ENCODE measurements at regions not wholly inside any gene's neighbourhood (a gene's known extent, or its start where the extent isn't known, plus 50 kb on each side); places are given as distances from the start of the nearest gene placed in this dataset.

DNA sequence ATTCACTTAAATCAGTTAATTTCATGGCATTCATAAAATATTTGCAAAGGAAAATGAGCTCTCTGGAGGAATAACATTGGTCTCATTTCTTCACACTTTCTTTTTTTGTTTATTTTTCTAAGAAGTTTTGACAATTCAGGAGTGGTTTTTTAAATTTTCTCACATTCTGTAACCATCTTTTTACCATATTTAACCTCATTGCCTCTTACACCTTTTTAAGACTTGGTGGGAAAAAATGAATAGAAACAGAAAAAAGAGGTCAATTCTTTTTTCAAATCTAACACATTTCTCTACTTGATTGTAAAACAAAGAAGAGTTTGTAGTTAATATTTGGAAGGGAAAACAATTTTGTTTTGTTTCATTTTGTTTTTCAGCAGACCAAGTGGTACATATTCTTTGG lies 1034.7 kb upstream of the RAG2 start:
- no peaks in the 10 kb centered on the region for H3K9me2 ChIP-seq (replicated peaks; ENCODE audit: insufficient read depth, low read length)
- no peak overlapping the region for H3K9ac ChIP-seq (ENCODE audit: low read length)
- no peaks in the 10 kb centered on the region for H3K4me1 ChIP-seq (ENCODE audit: low read length)
- H2AFZ ChIP-seq (ENCODE audit: low read length): no peak overlapping the region
- H3K79me2 ChIP-seq (ENCODE audit: low read length): no peaks in the 10 kb centered on the region
- no peak for DNase-seq
- H3K27me3 ChIP-seq (ENCODE audit: low read length): no peaks in the 10 kb centered on the region
- no peaks in the 10 kb centered on the region for H3K36me3 ChIP-seq (ENCODE audit: insufficient read depth, low read length)
- H3K4me3 ChIP-seq (ENCODE audit: low read length): no peak overlapping the region
- no peak overlapping the region for H3K4me2 ChIP-seq (ENCODE audit: low read depth, low read length, poor library complexity, severe bottlenecking)
- no peak overlapping the region for H3K27ac ChIP-seq (ENCODE audit: low read length)
- peaks cover 35% of the 10 kb centered on the region; the same call in 1 of the 2 replicates for H3K9me3 ChIP-seq (ENCODE audit: low read length)
- H4K20me1 ChIP-seq (ENCODE audit: insufficient read depth, low read depth, low read length): no peaks in the 10 kb centered on the region

DNA sequence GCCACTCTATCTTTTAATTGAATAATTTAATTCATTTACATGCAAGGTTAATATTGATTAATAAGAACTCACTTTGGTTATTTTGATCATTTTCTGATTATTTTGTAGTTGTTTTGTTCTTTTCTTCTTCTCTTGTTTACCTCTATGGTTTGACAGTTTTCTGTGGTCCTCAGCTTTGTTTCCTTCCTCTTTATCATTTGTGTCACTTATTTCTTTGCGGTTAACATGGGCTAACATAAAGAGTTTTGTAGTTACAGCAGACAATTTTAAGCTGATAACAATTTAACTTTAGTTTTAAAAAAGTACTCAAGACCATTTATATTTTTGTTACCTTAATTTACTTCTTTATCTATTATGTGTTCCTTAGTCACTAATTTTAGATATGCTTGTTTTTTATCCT lies 1032.8 kb upstream of the RAG2 start:
- H2AFZ ChIP-seq (ENCODE audit: low read length): no peak overlapping the region
- no peak overlapping the region for H3K4me3 ChIP-seq (ENCODE audit: low read length)
- H3K4me2 ChIP-seq (ENCODE audit: low read depth, low read length, poor library complexity, severe bottlenecking): no peak overlapping the region
- H3K4me1 ChIP-seq (ENCODE audit: low read length): no peaks in the 10 kb centered on the region
- no peaks in the 10 kb centered on the region for H3K9me2 ChIP-seq (replicated peaks; ENCODE audit: insufficient read depth, low read length)
- H3K27ac ChIP-seq (ENCODE audit: low read length): no peak overlapping the region
- no peak overlapping the region for H3K9ac ChIP-seq (ENCODE audit: low read length)
- H3K9me3 ChIP-seq (ENCODE audit: low read length): peaks cover 32% of the 10 kb centered on the region
- no peak for DNase-seq
- H3K27me3 ChIP-seq (ENCODE audit: low read length): no peaks in the 10 kb centered on the region
- H3K79me2 ChIP-seq (ENCODE audit: low read length): no peaks in the 10 kb centered on the region
- no peaks in the 10 kb centered on the region for H4K20me1 ChIP-seq (ENCODE audit: insufficient read depth, low read depth, low read length)
- no peaks in the 10 kb centered on the region for H3K36me3 ChIP-seq (ENCODE audit: insufficient read depth, low read length)

DNA sequence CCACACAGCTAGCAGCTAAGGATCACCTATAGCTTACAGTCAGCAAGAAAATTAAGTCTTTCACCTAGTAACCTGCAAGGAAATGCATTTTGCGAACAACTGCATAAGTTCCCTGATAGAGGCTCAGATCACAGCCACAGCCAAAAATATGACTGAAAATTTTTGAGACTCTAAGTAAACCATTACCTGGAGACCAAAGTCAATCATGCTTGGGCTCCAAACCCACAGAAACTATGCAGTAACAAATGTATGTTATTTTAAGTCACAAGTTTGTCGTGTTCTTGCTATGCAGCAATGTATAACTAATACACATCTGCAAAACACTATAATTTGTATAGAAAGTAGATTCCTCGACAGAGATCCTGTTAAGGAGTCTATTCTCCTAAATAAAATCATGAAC lies 1025.7 kb upstream of the RAG2 start:
- Histone ChIP-seq H3K9me2 (replicated peaks; ENCODE audit: insufficient read depth, low read length) (no peaks in the 10 kb centered on the region), H3K27me3 (ENCODE audit: low read length) (no peaks in the 10 kb centered on the region), H4K20me1 (ENCODE audit: insufficient read depth, low read depth, low read length) (no peaks in the 10 kb centered on the region), H3K4me2 (ENCODE audit: low read depth, low read length, poor library complexity, severe bottlenecking) (no peak overlapping the region), H3K79me2 (ENCODE audit: low read length) (no peaks in the 10 kb centered on the region), H2AFZ (ENCODE audit: low read length) (no peak overlapping the region), H3K4me3 (ENCODE audit: low read length) (no peak overlapping the region), H3K9me3 (ENCODE audit: low read length) (peaks cover 23% of the 10 kb centered on the region), H3K27ac (ENCODE audit: low read length) (no peak overlapping the region), H3K4me1 (ENCODE audit: low read length) (no peaks in the 10 kb centered on the region), H3K9ac (ENCODE audit: low read length) (no peak overlapping the region), H3K36me3 (ENCODE audit: insufficient read depth, low read length) (no peaks in the 10 kb centered on the region)
- DNase-seq: no peak

DNA sequence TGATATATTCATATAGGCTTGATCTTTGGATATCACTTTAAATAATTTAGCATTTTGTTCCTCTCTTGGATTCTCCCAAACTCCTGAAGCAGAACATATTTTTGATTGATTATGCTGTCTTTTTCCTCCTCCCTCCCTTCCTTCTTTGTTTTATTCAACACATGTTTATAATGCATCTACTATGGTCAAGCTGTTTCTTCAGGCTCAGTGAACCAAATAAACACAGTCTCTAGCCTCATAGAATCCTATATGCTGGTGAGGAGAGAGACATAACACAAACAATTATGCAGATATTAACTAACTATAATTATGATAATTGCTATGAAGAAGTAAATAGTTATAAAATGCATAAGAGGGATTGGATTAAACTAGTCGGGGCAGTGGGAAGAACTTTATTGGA lies 1023.6 kb upstream of the RAG2 start:
- Histone ChIP-seq H3K79me2 (ENCODE audit: low read length) (no peaks in the 10 kb centered on the region), H3K27ac (ENCODE audit: low read length) (no peak overlapping the region), H3K36me3 (ENCODE audit: insufficient read depth, low read length) (no peaks in the 10 kb centered on the region), H3K9ac (ENCODE audit: low read length) (no peak overlapping the region), H3K9me2 (replicated peaks; ENCODE audit: insufficient read depth, low read length) (no peaks in the 10 kb centered on the region), H4K20me1 (ENCODE audit: insufficient read depth, low read depth, low read length) (no peaks in the 10 kb centered on the region), H3K4me3 (ENCODE audit: low read length) (no peak overlapping the region), H3K4me1 (ENCODE audit: low read length) (no peaks in the 10 kb centered on the region), H3K4me2 (ENCODE audit: low read depth, low read length, poor library complexity, severe bottlenecking) (no peak overlapping the region), H3K27me3 (ENCODE audit: low read length) (no peaks in the 10 kb centered on the region), H2AFZ (ENCODE audit: low read length) (no peak overlapping the region), H3K9me3 (ENCODE audit: low read length) (peaks cover 30% of the 10 kb centered on the region)
- DNase-seq: no peak

DNA sequence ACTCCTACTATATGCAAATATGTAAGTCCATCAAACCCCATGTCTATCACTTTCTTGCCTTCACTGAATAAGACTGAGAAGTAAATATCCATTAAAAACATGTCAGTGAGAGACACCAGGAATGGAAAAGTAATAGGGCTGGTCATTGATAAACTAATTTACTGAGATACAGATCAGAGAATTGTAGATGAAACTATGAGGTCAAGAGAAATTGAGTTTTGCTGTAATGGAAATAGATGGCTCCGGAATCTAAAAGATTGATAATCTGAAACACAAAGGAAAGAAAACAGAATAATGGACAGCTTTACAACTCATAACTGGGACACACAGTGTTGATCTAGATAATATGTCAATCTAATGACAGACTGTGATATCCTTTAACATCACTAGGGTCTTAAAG lies 1018.3 kb upstream of the RAG2 start:
- Histone ChIP-seq H3K4me2 (ENCODE audit: low read depth, low read length, poor library complexity, severe bottlenecking) (no peak overlapping the region), H3K9ac (ENCODE audit: low read length) (no peak overlapping the region), H2AFZ (ENCODE audit: low read length) (no peak overlapping the region), H4K20me1 (ENCODE audit: insufficient read depth, low read depth, low read length) (no peaks in the 10 kb centered on the region), H3K27ac (ENCODE audit: low read length) (no peak overlapping the region), H3K4me3 (ENCODE audit: low read length) (no peak overlapping the region), H3K36me3 (ENCODE audit: insufficient read depth, low read length) (no peaks in the 10 kb centered on the region), H3K4me1 (ENCODE audit: low read length) (no peaks in the 10 kb centered on the region), H3K79me2 (ENCODE audit: low read length) (no peaks in the 10 kb centered on the region), H3K27me3 (ENCODE audit: low read length) (no peaks in the 10 kb centered on the region), H3K9me2 (replicated peaks; ENCODE audit: insufficient read depth, low read length) (no peaks in the 10 kb centered on the region), H3K9me3 (ENCODE audit: low read length) (peaks cover 19% of the 10 kb centered on the region)
- DNase-seq: no peak

DNA sequence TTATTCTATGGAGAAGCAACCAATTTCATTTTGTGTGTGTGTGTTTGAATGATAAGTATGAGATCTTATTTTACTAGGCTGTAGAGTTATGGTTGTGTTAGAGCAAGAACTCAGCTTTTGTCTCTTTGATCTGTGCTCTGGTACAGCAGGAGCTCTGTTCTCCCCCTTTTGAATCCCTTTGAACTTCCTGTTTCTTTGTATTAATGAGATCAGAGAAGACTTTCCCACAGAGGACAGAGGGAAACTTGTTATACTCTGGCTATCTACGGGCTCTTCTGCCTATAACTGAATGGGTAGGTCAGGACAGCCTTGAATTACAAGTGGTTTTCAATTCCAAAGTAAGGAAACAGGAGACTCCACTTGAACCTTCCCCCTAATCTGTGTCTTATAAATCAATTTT lies 1015.0 kb upstream of the RAG2 start:
- Histone ChIP-seq H3K4me1 (ENCODE audit: low read length) (no peaks in the 10 kb centered on the region), H3K9ac (ENCODE audit: low read length) (no peak overlapping the region), H3K27me3 (ENCODE audit: low read length) (no peaks in the 10 kb centered on the region), H3K4me2 (ENCODE audit: low read depth, low read length, poor library complexity, severe bottlenecking) (no peak overlapping the region), H3K9me3 (ENCODE audit: low read length) (peaks cover 11% of the 10 kb centered on the region), H3K27ac (ENCODE audit: low read length) (no peak overlapping the region), H4K20me1 (ENCODE audit: insufficient read depth, low read depth, low read length) (no peaks in the 10 kb centered on the region), H3K4me3 (ENCODE audit: low read length) (no peak overlapping the region), H3K79me2 (ENCODE audit: low read length) (no peaks in the 10 kb centered on the region), H3K9me2 (replicated peaks; ENCODE audit: insufficient read depth, low read length) (no peaks in the 10 kb centered on the region), H3K36me3 (ENCODE audit: insufficient read depth, low read length) (no peaks in the 10 kb centered on the region), H2AFZ (ENCODE audit: low read length) (no peak overlapping the region)
- DNase-seq: no peak

DNA sequence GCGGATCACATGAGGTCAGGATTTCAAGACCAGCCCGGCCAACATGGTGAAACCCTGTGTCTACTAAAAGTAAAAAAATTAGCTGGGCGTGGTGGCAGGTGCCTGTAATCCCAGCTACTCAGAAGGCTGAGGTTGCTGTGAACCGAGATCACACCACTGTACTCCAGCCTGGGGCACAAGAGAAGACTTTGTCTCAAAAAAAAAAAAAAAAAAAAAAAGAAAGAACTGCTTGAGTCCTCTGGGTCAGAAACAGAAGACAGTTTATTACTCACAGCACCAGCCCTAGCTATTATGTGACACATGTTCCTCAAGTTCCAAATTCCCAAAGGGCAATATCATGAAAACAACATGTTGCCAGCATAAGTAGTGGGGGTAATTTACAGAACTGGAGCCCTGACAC lies 1014.1 kb upstream of the RAG2 start:
- Histone ChIP-seq H3K27ac (ENCODE audit: low read length) (no peak overlapping the region), H3K4me2 (ENCODE audit: low read depth, low read length, poor library complexity, severe bottlenecking) (no peak overlapping the region), H3K9me3 (ENCODE audit: low read length) (peaks cover 10% of the 10 kb centered on the region), H3K4me1 (ENCODE audit: low read length) (no peaks in the 10 kb centered on the region), H3K36me3 (ENCODE audit: insufficient read depth, low read length) (no peaks in the 10 kb centered on the region), H2AFZ (ENCODE audit: low read length) (no peak overlapping the region), H4K20me1 (ENCODE audit: insufficient read depth, low read depth, low read length) (no peaks in the 10 kb centered on the region), H3K4me3 (ENCODE audit: low read length) (no peak overlapping the region), H3K9ac (ENCODE audit: low read length) (no peak overlapping the region), H3K9me2 (replicated peaks; ENCODE audit: insufficient read depth, low read length) (no peaks in the 10 kb centered on the region), H3K27me3 (ENCODE audit: low read length) (no peaks in the 10 kb centered on the region), H3K79me2 (ENCODE audit: low read length) (no peaks in the 10 kb centered on the region)
- no peak for DNase-seq

DNA sequence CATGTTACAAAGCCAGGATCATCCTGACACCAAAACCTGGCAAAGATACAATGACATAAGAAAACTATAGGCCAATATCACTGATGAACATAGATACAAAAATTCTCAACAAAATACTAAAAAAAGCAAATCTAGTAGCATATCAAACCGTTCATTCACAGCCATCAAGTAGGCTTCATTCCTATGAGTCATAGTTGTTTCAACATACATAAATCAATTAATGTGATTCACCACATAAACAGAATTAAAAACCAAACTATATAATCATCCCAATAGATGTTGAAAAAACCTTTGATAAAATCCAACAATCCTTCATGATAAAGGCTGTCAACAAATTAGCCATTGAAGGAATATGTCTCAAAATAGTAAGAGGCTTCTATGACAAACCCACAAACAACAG lies 1007.2 kb upstream of the RAG2 start:
- no peak overlapping the region for H3K27ac ChIP-seq (ENCODE audit: low read length)
- H2AFZ ChIP-seq (ENCODE audit: low read length): no peak overlapping the region
- no peak overlapping the region for H3K9ac ChIP-seq (ENCODE audit: low read length)
- no peak overlapping the region for H3K4me2 ChIP-seq (ENCODE audit: low read depth, low read length, poor library complexity, severe bottlenecking)
- H3K9me3 ChIP-seq (ENCODE audit: low read length): peaks cover 9% of the 10 kb centered on the region; the same call in 1 of the 2 replicates
- H4K20me1 ChIP-seq (ENCODE audit: insufficient read depth, low read depth, low read length): no peaks in the 10 kb centered on the region
- H3K27me3 ChIP-seq (ENCODE audit: low read length): no peaks in the 10 kb centered on the region
- no peak for DNase-seq
- H3K4me3 ChIP-seq (ENCODE audit: low read length): no peak overlapping the region
- H3K36me3 ChIP-seq (ENCODE audit: insufficient read depth, low read length): no peaks in the 10 kb centered on the region
- no peaks in the 10 kb centered on the region for H3K4me1 ChIP-seq (ENCODE audit: low read length)
- no peaks in the 10 kb centered on the region for H3K9me2 ChIP-seq (replicated peaks; ENCODE audit: insufficient read depth, low read length)
- no peaks in the 10 kb centered on the region for H3K79me2 ChIP-seq (ENCODE audit: low read length)

DNA sequence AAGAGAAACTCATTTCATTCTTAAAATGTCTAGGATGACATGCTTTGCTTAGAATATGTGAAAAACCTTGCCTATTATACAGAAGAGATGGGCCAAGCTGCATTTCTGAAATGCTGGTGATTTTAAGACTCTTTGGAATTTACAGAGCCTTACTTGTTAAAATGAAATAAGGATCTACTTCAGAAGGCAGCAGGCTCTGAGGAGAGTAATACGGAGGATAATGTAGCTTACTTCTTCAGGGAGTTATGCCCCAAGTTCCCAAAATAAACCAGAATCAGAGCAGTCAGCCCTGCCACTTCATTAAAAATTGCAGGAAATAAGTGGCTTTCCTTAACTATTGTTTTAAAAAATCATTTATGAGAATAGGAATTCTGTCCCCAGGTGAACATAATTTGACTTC lies 1000.3 kb upstream of the RAG2 start:
- Histone ChIP-seq H3K9ac (ENCODE audit: low read length) (no peak overlapping the region), H3K4me3 (ENCODE audit: low read length) (no peak overlapping the region), H2AFZ (ENCODE audit: low read length) (no peak overlapping the region), H3K4me2 (ENCODE audit: low read depth, low read length, poor library complexity, severe bottlenecking) (no peak overlapping the region), H3K9me3 (ENCODE audit: low read length) (peaks cover 29% of the 10 kb centered on the region), H3K79me2 (ENCODE audit: low read length) (no peaks in the 10 kb centered on the region), H3K27ac (ENCODE audit: low read length) (no peak overlapping the region), H3K27me3 (ENCODE audit: low read length) (no peaks in the 10 kb centered on the region), H3K4me1 (ENCODE audit: low read length) (no peaks in the 10 kb centered on the region), H4K20me1 (ENCODE audit: insufficient read depth, low read depth, low read length) (no peaks in the 10 kb centered on the region), H3K36me3 (ENCODE audit: insufficient read depth, low read length) (no peaks in the 10 kb centered on the region), H3K9me2 (replicated peaks; ENCODE audit: insufficient read depth, low read length) (no peaks in the 10 kb centered on the region)
- no peak for DNase-seq
